Glomerular visceral epithelial cell (primary cell): ENCODE measurements at regions not wholly inside any gene's neighbourhood (a gene's known extent, or its start where the extent isn't known, plus 50 kb on each side); places are given as distances from the start of the nearest gene placed in this dataset.

Experiments
- DNase-seq: peaks from one replicate; pipeline ENCODE4 v3.0.0-alpha.2; 2016; ENCODE audit errors: extremely low spot score

GRCh38 chr6:170034294-170034693 lies 256.6 kb downstream of the DLL1 start:
- DNase-seq: no peak

- no peak for DNase-seq
Observed at GRCh38 chr6:170033666-170034065, 257.2 kb downstream of the DLL1 start.

GRCh38 chr6:170032706-170033309 lies 258.1 kb downstream of the DLL1 start:
- DNase-seq: no peak

- no peak for DNase-seq
Observed at GRCh38 chr6:170032197-170032596, 258.7 kb downstream of the DLL1 start.

GRCh38 chr6:170031684-170032121 lies 259.2 kb downstream of the DLL1 start:
- no peak for DNase-seq

- DNase-seq: no peak
Observed at GRCh38 chr6:170030821-170031471, 259.9 kb downstream of the DLL1 start.

- DNase-seq: no peak
Observed at GRCh38 chr6:170030284-170030815, 260.5 kb downstream of the DLL1 start.

GRCh38 chr6:170029416-170030283 lies 261.2 kb downstream of the DLL1 start:
- no peak for DNase-seq

- no peak for DNase-seq
Observed at GRCh38 chr6:170028629-170029345, 262.1 kb downstream of the DLL1 start.

GRCh38 chr6:170027647-170028043 lies 263.2 kb downstream of the DLL1 start:
- no peak for DNase-seq

GRCh38 chr6:170026751-170027646 lies 263.9 kb downstream of the DLL1 start:
- no peak for DNase-seq

- no peak for DNase-seq
Observed at GRCh38 chr6:170025935-170026750, 264.7 kb downstream of the DLL1 start.

GRCh38 chr6:170025341-170025911 lies 265.5 kb downstream of the DLL1 start:
- no peak for DNase-seq

- DNase-seq: no peak
Observed at GRCh38 chr6:170024940-170025339, 265.9 kb downstream of the DLL1 start.

- DNase-seq: no peak
Observed at GRCh38 chr6:170023620-170024521, 267.0 kb downstream of the DLL1 start.

GRCh38 chr6:170022827-170023619 lies 267.9 kb downstream of the DLL1 start:
- DNase-seq: no peak

GRCh38 chr6:170022291-170022722 lies 268.6 kb downstream of the DLL1 start:
- DNase-seq: no peak

GRCh38 chr6:170021579-170021978 lies 269.3 kb downstream of the DLL1 start:
- no peak for DNase-seq
